HEK293T (cell line): ENCODE measurements at regions not wholly inside any gene's neighbourhood (a gene's known extent, or its start where the extent isn't known, plus 50 kb on each side); places are given as distances from the start of the nearest gene placed in this dataset.

Experiments
- CTCF ChIA-PET: fragments of 350-600 bp; formaldehyde crosslinking; extraction: SDS; loops from one replicate; lab custom pipeline; 2021; ENCODE audit warnings: antibody characterized with exemption, inconsistent platforms; lab: Yijun Ruan, JAX
- POLR2A ChIA-PET: fragments of 350-600 bp; formaldehyde crosslinking; extraction: SDS; loops from one replicate; lab custom pipeline; 2020; ENCODE audit warnings: antibody characterized with exemption, inconsistent platforms; lab: Yijun Ruan, JAX
- DNase-seq: peaks from one replicate; pipeline ENCODE4 v3.0.0; 2012; ENCODE audit warnings: mixed read lengths; ENCODE audit errors: extremely low spot score
- ARNT ChIP-seq: fragments of 450-650 bp; IDR thresholded peaks from 2 replicates; pipeline ENCODE4 v1.6.1; 2017; ENCODE audit warnings: mild to moderate bottlenecking
- BHLHE40 ChIP-seq: fragments of 450-650 bp; IDR thresholded peaks from 2 replicates; pipeline ENCODE4 v1.6.1; 2016; ENCODE audit warnings: mild to moderate bottlenecking, moderate library complexity, borderline replicate concordance
- CTBP1 ChIP-seq: fragments of 450-650 bp; IDR thresholded peaks from 2 replicates; pipeline ENCODE4 v1.6.1; 2016; ENCODE audit warnings: borderline replicate concordance
- ELF4 ChIP-seq: fragments of 450-650 bp; IDR thresholded peaks from 2 replicates; pipeline ENCODE4 v1.6.1; 2017; ENCODE audit warnings: antibody characterized with exemption
- FOXA1 ChIP-seq: fragments of 450-650 bp; IDR thresholded peaks from 2 replicates; pipeline ENCODE4 v1.6.1; 2016; ENCODE audit warnings: mild to moderate bottlenecking
- FOXK2 ChIP-seq: fragments of 450-650 bp; IDR thresholded peaks from 2 replicates; pipeline ENCODE4 v1.6.1; 2016; ENCODE audit warnings: mild to moderate bottlenecking
- FOXM1 ChIP-seq: fragments of 450-650 bp; IDR thresholded peaks from 2 replicates; pipeline ENCODE4 v1.6.1; 2017; ENCODE audit warnings: mild to moderate bottlenecking, borderline replicate concordance
- HDGF ChIP-seq: fragments of 450-650 bp; IDR thresholded peaks from 2 replicates; pipeline ENCODE4 v1.6.1; 2017; ENCODE audit warnings: antibody characterized with exemption, borderline replicate concordance
- L3MBTL2 ChIP-seq: fragments of 450-650 bp; conservative IDR thresholded peaks from 2 replicates; pipeline ENCODE4 v1.6.1; 2016; ENCODE audit warnings: mild to moderate bottlenecking
- LEF1 ChIP-seq: fragments of 450-650 bp; IDR thresholded peaks from 2 replicates; pipeline ENCODE4 v1.6.1; 2017; ENCODE audit warnings: mild to moderate bottlenecking, borderline replicate concordance
- NFRKB ChIP-seq: fragments of 450-650 bp; IDR thresholded peaks from 2 replicates; pipeline ENCODE4 v1.6.1; 2016; ENCODE audit warnings: mild to moderate bottlenecking, moderate library complexity
- PKNOX1 ChIP-seq: fragments of 450-650 bp; IDR thresholded peaks from 2 replicates; pipeline ENCODE4 v1.6.1; 2016
- SP1 ChIP-seq: fragments of 450-650 bp; IDR thresholded peaks from 2 replicates; pipeline ENCODE4 v1.6.1; 2017
- SUZ12 ChIP-seq: fragments of 450-650 bp; IDR thresholded peaks from 2 replicates; pipeline ENCODE4 v1.6.1; 2016; ENCODE audit warnings: mild to moderate bottlenecking
- TARDBP ChIP-seq: fragments of 450-650 bp; IDR thresholded peaks from 2 replicates; pipeline ENCODE4 v1.6.1; 2016
- ZNF384 ChIP-seq: fragments of 450-650 bp; IDR thresholded peaks from 2 replicates; pipeline ENCODE4 v1.6.1; 2016

GRCh38 chr4:156060661-156061060, 107.0 kb upstream of the CTSO start:
- POLR2A ChIA-PET: no interaction called here
- TF ChIP-seq ELF4 (no peak), FOXK2 (no peak), L3MBTL2 (no peak), ZNF384 (no peak), HDGF (no peak), LEF1 (no peak), TARDBP (no peak), SP1 (no peak), FOXM1 (no peak), SUZ12 (no peak), ARNT (no peak), PKNOX1 (no peak)
- DNase-seq: no peak
- CTCF ChIA-PET: no interaction called here

GRCh38 chr4:156053174-156053573, 99.5 kb upstream of the CTSO start:
- ChIA-PET CTCF (no interaction called here), POLR2A (no interaction called here)
- TF ChIP-seq PKNOX1 (no peak), FOXM1 (no peak), ELF4 (no peak)
- DNase-seq: no peak

GRCh38 chr4:156052116-156052515, 98.5 kb upstream of the CTSO start:
- POLR2A ChIA-PET: no interaction called here
- DNase-seq: no peak
- CTCF ChIA-PET: no interaction called here
- TF ChIP-seq L3MBTL2 (no peak), SUZ12 (no peak), CTBP1 (no peak), PKNOX1 (no peak), ZNF384 (no peak), NFRKB (no peak)

- CTCF ChIA-PET: no interaction called here
- no peak for TF ChIP-seq PKNOX1
- TF ChIP-seq NFRKB: no peak
- no peak for TF ChIP-seq ELF4
- TF ChIP-seq CTBP1: no peak
- no peak for TF ChIP-seq LEF1
Measured at GRCh38 chr4:156038772-156039171, 85.1 kb upstream of the CTSO start.

GRCh38 chr4:156036496-156036895, 82.8 kb upstream of the CTSO start:
- no peak for DNase-seq
- ChIA-PET CTCF (no interaction called here), POLR2A (no interaction called here)
- no peak for TF ChIP-seq SUZ12
- no peak for TF ChIP-seq ELF4
- no peak for TF ChIP-seq FOXK2
- TF ChIP-seq SP1: no peak
- TF ChIP-seq FOXA1: no peak
- no peak for TF ChIP-seq PKNOX1
- no peak for TF ChIP-seq CTBP1
- TF ChIP-seq LEF1: no peak
- TF ChIP-seq TARDBP: no peak

More at GRCh38 chr4:156038772-156039171, 85.1 kb upstream of the CTSO start:
- DNase-seq: no peak
- POLR2A ChIA-PET: no interaction called here

- ChIA-PET CTCF (no interaction called here), POLR2A (no interaction called here)
- no peak for TF ChIP-seq PKNOX1
- TF ChIP-seq ARNT: no peak
- TF ChIP-seq FOXK2: no peak
- no peak for TF ChIP-seq NFRKB
- TF ChIP-seq LEF1: no peak
- TF ChIP-seq L3MBTL2: no peak
- no peak for TF ChIP-seq HDGF
- no peak for TF ChIP-seq FOXM1
- TF ChIP-seq SUZ12: no peak
- no peak for TF ChIP-seq TARDBP
- no peak for TF ChIP-seq BHLHE40
- TF ChIP-seq SP1: no peak
- TF ChIP-seq FOXA1: no peak
- no peak for DNase-seq
Measured at GRCh38 chr4:156029691-156030090, 76.0 kb upstream of the CTSO start.
